Stromal cell of bone marrow (primary cell): ENCODE measurements at regions not wholly inside any gene's neighbourhood (a gene's known extent, or its start where the extent isn't known, plus 50 kb on each side); places are given as distances from the start of the nearest gene placed in this dataset.
"Not testable (repeated sequence)": the region's sequence is repeated elsewhere in the genome, so short reads cannot be mapped to it uniquely, and the experiment has no call there.

Source experiments
- DNase-seq: peaks from one replicate; pipeline ENCODE4 v3.0.0-alpha.2; 2012; ENCODE audit warnings: low read depth

DNA sequence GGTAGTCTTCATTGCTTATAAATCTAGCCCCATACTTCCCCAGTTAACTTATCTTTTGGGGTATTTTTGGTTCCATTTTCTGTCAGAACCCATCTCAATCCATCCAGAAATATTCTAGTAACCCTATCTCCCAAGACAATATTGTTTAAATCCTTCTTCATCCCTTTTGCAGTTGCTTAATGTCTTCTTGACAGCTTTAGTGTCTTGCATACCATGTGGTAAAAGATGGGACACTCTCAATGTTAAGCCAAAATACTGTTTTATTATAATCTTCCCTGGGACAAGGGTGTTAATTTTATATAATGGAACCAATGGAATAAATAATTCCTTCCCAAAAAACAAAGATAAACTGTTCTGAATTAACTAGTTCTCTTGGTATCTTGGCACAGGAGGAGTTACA is 450.2 kb downstream of the CCER1 start:
- no peak for DNase-seq

DNA sequence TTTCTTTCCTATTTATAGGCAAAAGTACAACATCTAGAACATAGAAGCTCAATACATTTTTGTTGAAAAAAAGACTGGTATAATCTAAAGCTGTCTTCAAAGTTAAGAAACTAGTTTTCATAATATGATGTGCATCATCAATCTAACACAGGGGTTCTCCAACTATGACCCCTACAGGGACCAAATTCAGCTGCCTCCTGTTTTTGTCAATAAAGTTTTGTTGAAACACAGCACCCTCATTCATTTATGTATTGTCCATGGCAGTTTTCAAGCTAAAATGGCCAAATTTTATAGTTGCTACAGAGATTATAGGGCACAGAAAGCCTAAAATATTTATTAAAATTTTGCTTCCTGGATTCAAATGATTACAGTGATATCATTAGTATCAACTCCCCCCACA is 452.9 kb downstream of the CCER1 start:
- DNase-seq: no peak

DNA sequence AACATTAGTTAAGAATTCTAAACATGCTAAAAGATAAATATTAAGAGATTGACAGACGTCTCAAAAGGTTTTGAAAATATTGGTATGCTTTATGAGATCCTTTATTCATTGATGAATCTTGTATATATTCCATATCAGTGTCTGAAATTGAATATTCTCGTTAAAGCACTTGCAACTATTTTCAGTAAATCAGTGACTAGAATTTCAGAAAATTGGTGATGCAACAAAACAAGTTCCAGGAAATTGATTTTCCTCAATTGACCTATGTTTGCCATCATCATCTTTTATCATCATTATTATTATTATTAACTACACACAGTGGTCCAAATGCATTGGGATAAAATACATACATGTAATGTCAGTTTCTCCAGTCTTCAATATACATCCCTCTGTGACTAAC is 453.6 kb downstream of the CCER1 start:
- DNase-seq: no peak

DNA sequence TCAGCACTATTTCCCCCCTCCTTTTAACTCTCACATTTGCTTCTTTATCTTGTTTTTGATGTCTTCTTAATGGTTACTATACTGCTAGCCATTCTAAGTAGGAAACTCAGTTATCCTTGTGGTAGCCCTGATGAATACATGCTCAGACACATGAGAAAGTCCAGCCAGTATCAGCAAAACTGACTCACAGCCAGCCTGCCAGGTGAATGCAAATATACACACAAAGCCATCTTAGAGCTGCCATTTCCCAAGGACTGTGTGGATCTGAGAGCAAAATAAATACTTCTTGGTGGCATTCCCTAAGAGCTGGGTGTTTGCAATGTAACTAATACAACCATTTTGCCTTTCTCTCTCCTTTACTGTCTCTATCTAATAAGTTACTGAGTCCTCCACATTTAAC is 455.2 kb downstream of the CCER1 start:
- no peak for DNase-seq

DNA sequence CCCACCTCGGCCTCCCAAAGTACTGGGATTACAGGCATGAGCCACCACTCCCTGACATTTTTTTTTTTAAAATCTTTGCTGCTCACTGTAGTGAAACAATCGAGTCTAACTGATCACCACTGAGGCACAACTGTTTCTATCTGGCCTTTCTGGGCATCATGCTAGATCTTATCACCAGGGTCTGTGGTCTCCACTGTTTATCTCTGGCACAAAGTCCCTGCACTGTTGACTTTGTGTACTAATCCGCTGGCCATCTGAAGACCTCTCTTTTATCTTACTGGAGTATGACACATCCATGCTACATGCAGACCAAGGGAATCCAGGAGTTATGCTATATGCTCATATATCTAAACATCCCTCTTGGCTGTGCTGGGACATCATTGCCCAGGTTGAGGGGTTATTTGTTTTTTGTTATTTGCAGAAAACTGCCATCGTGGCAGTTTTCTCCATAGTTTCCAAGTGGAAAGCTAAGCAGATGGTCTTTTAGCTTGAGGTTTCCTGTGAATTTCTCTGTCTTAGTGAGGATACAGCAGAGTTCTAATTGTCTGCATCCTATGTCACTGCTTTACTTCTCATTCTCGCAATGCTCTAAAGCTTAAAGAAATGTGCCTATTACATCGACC is 456.9 kb downstream of the CCER1 start:
- DNase-seq: no peak

DNA sequence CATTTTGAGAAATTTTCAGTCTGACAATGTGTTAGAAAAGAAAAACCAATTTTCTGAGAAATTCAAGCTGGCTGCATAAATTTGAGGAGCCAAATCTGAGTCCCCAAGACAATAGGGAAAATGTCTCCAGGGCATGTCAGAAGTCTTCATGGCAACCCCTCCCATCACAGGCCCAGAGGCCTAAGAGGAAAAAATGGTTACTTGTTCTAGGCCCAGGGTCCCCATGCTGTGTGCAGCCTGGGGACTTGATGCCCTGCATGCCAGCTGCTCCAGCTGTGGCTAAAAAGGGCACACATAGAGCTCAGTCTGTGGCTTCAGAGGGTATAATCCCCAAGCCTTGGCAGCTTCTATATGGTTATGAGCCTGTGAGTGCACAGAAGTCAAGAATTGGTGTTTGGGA is 464.6 kb downstream of the CCER1 start:
- no peak for DNase-seq

DNA sequence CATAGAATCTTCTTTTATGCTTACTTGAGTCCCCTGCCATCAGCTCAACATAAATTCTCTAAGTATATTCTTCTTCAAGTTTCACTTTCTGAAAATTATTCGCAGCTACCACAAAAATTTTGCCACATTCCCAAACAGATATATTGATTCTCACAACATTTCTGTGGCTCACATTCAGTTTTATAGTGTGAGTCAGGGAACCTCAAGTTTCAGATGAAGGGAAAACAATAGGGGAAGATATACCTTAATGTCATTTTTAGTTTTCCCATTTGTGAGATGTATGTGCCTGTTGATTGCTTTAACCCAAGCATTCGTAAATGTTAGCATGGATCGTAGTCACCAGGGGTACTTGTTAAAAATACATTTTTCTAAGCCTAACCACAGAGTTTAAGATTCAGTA is 465.8 kb downstream of the CCER1 start:
- DNase-seq: no peak

DNA sequence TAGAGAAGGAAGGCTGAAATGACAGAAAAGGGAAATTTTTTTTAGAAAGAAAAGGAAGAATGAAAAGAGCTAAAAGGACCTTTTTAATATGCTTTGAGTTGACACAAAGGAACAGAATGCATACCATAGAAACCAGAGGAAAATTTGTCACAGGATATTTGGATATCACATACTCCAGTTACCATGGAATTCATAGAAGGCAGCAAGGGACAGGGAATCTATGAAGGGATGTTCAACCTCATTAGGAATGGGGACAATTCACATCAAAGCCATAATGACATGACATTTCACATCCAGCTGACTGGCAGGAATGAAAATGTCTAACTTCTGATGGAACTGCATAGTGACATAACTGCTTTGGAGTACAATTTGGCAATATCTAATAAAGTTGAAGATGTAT is 469.4 kb downstream of the CCER1 start:
- no peak for DNase-seq

DNA sequence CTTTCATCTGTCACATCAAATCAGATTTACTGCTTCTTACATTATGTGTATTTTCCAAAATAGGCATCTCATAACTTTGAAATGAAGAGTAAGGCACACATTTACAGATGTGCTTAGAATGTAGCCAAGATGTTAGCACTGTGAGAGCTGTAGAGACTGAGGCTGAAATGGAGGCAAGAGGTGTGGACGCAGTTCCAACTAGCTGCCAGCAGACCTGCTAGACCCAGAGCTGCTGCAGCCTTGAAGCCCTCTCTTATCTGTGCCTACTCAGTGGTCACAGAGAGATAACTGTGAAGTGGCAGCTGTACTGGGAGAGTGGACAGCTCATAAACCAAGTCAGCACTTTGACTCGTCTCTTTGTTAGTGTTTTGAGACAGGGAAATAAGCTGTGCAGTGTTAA is 470.9 kb downstream of the CCER1 start:
- no peak for DNase-seq

DNA sequence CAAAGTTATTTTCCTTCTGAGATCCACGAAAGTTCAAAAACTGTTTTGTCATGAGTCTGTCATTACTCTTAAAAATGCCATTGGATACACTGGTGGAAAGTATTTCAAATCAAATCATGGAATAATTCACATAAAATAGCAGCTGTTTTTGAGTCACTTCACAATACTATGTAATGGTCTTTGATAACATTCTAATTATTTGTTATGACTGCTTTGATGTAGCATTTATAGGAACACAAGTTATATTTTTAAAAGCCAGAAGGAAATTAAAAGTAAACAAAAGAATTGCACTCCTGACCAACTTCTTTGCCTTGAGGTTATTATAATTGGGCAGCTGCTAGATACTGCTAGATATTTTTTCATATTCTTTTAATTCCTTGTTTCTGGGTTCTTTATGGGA is 473.2 kb downstream of the CCER1 start:
- no peak for DNase-seq

DNA sequence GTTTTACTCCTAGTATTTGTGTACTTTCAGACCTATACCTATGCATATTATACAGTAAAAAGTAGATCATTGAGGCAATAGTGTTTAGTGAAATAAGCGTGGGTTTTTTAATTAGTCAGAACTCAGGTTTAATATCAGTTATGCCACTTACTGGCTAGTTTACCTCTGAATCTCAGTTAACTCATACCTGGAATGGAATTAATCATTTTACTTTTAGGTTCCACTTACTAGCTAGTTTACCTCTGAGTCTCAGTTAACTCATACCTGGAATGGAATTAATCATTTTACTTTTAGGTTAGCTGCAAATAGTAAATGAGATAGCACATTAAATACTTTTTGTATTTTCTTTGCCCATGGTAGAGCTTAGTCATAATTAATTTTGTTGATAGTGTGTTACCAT is 475.7 kb downstream of the CCER1 start:
- DNase-seq: no peak

DNA sequence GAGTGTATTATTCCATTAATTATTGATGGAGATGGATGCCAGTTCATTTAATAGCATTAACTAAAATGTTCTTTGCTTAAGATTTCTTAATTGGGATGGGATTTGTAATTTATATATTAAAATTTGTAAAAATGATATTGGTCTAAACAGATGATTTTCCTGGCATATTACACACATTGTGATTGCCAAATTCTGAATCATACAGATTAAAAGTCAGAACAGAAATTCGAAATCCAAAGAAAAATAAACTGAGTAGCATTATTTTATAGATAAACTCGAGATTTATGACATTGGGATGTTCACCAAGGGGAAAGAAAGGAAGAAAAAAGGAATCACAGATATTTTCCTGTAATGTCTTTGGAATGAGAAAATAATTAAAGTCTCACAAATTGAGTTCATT is 481.1 kb downstream of the CCER1 start:
- DNase-seq: no peak

DNA sequence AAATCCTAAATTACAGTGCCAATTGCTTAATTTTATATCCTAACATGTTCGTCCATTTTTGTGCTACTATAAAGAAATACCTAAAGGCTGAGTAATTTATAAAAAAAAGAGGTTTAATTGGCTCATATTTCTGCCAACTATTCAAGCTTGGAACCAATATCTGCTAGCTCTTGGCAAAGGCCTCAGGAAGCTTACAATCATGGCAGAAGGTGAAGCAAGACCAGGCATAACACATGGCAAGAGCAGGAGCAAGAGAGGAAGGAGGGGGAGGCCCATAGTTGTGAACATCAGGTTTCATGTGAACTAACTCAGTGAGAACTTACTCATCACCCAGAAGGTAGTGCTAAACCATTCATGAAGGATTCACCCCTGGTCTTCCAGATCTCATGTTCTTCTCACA is 494.3 kb downstream of the CCER1 start:
- DNase-seq: no peak

DNA sequence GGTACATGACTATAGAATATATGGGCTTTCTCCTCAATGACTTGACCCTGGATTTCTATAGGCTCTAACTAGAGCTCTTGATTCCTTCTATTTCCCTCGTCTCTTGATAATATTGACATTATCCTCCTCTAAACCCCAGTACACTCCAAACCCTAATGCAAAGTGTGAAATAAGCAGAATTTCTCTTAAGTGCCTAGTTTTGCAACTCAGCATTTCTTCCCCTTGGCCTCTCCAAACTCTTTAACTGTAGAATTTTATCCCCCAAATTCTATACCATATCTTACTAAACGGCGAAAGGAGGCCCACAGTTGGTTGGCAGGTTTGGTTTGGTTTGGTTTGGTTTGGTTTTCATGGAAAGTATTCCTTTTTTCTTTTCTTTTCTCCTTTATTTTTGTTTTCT is 498.7 kb downstream of the CCER1 start:
- DNase-seq: no peak

DNA sequence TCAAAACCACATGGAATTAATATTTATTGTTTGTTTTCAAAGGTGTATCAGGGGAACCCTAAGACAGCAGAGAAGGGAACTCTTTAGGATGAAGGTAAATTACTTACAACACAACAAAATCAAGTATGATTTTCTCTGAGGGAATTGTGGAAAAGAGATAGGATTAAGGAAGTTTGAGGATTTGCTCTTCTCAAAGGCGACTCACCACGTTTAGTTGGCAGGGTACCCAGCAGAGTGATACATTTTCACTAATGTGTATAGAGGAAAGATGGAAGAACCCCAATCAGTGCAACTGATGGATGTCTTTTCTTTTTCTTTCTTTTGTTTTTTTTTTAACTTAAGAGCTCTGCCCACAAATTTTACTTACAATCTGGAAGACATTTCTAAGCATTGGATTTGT is 499.2 kb downstream of the CCER1 start:
- no peak for DNase-seq

DNA sequence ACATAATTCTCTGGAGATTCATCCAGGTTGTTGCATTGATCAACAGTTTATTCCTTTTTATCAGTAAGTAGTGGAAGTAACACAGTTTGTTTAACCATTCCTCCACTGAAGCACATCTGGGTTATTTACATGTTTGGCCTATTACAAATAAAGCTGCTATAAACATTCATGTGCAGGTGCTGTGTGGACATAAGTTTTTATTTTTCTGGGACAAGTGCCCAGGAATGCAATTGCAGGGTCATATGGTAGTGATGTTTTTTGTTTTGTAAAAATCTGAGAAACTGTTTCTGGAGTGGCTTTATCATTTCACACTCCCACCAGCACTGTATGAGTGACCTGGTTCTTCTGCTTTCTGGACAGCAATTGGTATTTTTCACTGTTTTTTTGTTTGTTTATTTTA is 505.4 kb downstream of the CCER1 start:
- DNase-seq: no peak

DNA sequence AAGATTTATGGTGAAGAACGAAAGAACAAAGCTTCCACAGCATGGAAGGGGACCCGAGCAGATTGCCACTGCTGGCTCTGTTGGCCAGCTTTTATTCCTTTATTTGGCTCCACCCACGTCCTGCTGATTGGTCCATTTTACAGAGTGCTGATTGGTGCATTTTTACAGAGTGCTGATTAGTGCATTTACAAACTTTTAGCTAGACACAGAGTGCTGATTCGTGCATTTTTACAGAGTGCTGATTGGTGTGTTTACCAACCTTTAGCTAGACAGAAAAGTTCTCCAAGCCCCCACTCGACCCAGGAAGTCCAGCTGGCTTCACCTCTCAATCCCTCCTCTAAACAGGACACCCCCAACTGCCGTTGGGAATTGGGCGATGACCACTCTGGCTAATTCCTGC is 511.5 kb downstream of the CCER1 start:
- DNase-seq: not testable (repeated sequence)

DNA sequence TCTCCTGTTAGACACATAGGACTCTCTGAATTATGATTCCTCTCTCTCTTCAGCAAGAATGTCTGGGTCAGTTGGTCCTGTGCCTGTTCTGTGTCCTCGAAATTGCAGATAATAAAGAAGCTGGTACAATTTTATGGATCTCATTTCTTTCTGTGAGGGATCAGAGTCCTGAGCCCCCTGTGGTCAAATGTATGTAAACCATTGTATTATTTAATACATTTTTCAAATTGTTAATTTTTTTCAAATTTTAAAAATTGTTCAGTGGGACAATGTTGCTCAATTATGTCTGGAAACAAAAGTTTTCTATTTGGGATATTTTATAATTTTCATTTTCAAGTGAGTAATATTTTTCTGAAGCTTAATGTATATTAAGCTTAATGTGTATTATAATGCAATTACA is 513.5 kb downstream of the CCER1 start:
- DNase-seq: no peak

DNA sequence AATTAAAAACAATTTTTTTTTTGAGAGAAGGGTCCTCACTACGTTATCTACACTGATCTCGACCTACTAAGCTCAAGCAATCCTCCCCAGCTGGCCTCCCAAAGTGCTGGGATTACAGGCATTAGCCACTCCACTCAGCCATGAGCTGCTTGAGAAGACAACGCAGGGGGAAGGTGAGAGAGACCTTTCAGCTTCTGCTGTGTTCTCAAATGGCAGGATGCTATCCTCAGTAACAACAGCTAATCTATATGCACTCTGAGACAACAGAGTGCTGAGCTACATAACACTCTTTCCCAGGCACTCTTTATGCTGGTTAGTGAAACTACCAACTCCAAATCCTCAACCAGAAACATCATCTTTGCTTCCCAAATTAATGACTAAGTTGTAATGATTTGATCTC is 526.1 kb downstream of the CCER1 start:
- no peak for DNase-seq

DNA sequence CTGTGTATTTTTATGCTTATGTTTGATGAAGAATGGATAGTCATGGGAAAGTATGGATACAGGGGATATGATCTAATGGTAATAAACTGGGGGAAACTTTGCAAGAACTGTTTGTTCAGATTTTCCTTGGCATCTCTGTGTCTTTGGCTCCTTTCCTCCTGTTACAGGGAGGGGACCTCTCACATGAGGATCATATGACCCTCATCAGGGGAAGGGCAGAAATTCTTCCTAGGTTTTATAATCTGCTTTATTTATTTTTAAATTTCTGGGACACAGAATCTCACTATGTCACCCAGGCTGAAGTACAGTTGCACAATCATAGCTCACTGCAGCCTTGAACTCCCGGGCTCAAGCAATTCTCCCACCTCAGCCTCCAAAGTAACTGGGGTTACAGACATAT is 526.5 kb downstream of the CCER1 start:
- DNase-seq: no peak

DNA sequence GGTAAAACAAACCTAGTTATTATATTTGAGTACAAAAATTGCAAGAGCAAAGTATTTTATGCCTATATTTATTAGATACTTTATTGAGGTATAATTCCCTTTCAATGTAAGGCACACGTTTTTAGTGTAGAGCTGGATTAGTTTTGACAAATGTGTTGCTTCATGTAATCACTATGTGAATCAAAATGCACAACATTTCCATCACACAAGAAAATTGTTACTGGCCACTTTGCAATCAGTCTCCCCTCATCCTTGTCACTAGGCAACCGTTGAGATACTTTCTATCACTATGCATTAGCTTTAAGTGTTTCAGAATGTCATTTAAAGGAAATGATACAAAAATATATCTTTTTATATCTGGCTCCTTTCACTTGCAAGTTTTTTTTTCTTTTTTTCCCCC is 531.0 kb downstream of the CCER1 start:
- DNase-seq: no peak

DNA sequence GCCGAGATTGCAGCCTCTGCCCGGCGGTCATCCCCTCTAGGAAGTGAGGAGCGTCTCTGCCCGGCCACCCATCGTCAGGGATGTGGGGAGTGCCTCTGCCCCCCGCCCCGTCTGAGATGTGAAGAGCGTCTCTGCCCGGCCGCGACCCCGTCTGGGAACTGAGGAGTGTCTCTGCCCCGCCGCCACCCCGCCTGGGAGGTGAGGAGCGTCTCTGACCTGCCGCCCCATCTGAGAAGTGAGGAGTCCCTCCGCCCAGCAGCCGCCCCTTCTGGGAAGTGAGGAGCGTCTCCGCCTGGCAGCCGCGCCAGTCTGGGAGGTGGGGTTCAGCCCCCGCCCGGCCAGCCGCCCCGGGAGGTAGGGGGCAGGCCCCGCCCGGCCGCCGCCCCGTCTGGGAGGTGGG is 544.0 kb downstream of the CCER1 start:
- no peak for DNase-seq

DNA sequence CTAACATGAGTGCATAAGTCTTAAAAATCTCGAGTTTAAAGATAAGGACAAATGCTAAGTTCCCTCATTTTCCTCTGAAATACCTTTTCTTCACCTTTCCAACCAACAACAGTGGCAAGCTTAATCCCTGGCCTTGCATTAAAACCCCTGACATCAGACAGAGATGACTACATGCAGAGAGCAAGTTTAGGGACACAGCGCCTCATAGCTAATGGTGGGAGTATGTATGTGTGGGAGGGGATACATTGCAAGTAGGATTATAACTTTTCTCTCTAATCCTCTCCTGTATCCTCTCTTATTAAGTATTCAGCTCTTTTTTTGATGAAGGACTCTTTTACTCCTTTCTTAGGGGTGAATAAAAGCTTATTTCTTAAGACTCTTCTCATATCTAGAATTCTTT is 547.1 kb downstream of the CCER1 start:
- no peak for DNase-seq

DNA sequence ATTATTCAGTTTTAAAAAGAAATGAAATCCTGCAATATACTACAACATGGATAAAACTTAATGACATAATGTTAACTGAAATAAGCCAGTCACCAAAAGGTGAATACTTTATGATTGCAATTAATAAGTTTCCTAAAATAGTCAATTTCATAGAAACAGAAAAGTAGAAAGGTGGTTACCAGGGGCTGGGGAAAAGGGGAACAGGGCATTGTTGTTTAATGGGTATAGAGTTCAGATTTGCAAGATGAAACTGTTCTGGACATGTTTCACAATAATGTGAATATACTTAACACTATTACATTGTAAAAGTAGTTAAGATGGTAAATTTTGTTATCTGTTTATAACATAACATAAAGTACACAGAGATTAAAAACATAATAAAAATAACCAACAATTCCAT is 550.9 kb downstream of the CCER1 start:
- DNase-seq: no peak

DNA sequence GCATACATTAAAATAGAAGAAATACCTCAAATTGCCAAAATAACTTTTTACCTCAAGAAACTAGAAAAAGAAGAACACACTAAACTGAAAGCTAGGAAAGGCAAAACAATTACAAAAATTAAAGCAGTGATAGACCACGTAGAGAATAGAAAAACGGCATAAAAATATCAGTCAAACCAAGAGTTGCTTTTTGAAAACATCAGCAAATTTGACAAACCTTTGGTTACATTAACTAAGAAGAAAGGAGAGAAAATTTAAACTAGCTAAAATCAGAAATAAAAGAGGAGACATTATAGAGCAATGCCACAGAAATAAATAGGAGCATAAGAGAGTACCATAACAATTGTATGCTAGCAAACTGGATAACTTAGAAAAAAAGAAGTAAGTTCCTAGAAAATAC is 553.8 kb downstream of the CCER1 start:
- no peak for DNase-seq
